Glutamatergic neuron (in vitro differentiated cells): ENCODE measurements at regions not wholly inside any gene's neighbourhood (a gene's known extent, or its start where the extent isn't known, plus 50 kb on each side); places are given as distances from the start of the nearest gene placed in this dataset.

Experiments
- DNase-seq: peaks from one replicate; pipeline ENCODE4 v3.0.0; 2022
- H3K27ac Mint-ChIP-seq: one replicate; pipeline ENCODE4 v1.8.0; 2020; ENCODE audit warnings: mild to moderate bottlenecking, mixed read lengths, inconsistent platforms; ENCODE audit not compliant: unreplicated experiment
- H3K27me3 Mint-ChIP-seq: one replicate; pipeline ENCODE4 v1.8.0; 2020; ENCODE audit warnings: mild to moderate bottlenecking, moderate library complexity, mixed read lengths, inconsistent platforms; ENCODE audit not compliant: unreplicated experiment
- H3K36me3 Mint-ChIP-seq: one replicate; pipeline ENCODE4 v1.8.0; 2020; ENCODE audit warnings: mild to moderate bottlenecking, mixed read lengths, inconsistent platforms; ENCODE audit not compliant: unreplicated experiment
- H3K4me1 Mint-ChIP-seq: one replicate; pipeline ENCODE4 v1.8.0; 2020; ENCODE audit warnings: mild to moderate bottlenecking, low read depth, mixed read lengths, inconsistent platforms; ENCODE audit not compliant: unreplicated experiment
- H3K4me3 Mint-ChIP-seq: one replicate; pipeline ENCODE4 v1.8.0; 2020; ENCODE audit warnings: mild to moderate bottlenecking, mixed read lengths, inconsistent platforms; ENCODE audit not compliant: unreplicated experiment
- H3K9me3 Mint-ChIP-seq: one replicate; pipeline ENCODE4 v1.8.0; 2020; ENCODE audit warnings: mild to moderate bottlenecking, moderate library complexity, mixed read lengths, inconsistent platforms; ENCODE audit not compliant: unreplicated experiment
- TF ChIP-seq, protein P1 (sequence below): fragments of 200-600 bp; sonication (generic); IDR thresholded peaks from one replicate; pipeline ENCODE4 v1.5.0; 2021; ENCODE audit not compliant: partially characterized antibody, unreplicated experiment

DNA sequence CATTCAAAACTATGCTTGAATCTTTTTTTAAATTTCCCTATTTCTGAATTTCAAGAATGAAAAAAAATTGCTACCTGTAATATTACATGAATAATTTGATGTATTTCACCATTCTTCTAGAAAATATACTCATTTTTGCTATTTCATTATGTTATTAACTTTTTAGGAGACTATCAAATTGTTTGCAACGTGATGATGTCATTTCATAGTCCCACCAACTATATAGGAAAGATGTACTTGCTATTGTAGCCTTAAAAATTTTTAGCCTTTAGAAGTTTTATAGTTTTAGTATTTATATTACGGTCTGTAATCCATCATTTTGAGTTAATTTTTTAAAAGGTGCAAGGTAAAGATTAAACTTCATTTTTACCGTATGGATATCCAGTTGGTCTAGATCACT lies 81.4 kb upstream of the AHI1 start:
- Mint-ChIP-seq H3K36me3 (no peaks in the 10 kb centered on the region), H3K4me3 (no peak overlapping the region), H3K27ac (no peak overlapping the region), H3K4me1 (no peaks in the 10 kb centered on the region), H3K27me3 (no peaks in the 10 kb centered on the region), H3K9me3 (no peaks in the 10 kb centered on the region)
- DNase-seq, result no peak
- TF ChIP-seq, protein P1, sequence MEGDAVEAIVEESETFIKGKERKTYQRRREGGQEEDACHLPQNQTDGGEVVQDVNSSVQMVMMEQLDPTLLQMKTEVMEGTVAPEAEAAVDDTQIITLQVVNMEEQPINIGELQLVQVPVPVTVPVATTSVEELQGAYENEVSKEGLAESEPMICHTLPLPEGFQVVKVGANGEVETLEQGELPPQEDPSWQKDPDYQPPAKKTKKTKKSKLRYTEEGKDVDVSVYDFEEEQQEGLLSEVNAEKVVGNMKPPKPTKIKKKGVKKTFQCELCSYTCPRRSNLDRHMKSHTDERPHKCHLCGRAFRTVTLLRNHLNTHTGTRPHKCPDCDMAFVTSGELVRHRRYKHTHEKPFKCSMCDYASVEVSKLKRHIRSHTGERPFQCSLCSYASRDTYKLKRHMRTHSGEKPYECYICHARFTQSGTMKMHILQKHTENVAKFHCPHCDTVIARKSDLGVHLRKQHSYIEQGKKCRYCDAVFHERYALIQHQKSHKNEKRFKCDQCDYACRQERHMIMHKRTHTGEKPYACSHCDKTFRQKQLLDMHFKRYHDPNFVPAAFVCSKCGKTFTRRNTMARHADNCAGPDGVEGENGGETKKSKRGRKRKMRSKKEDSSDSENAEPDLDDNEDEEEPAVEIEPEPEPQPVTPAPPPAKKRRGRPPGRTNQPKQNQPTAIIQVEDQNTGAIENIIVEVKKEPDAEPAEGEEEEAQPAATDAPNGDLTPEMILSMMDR, result no peak

- Mint-ChIP-seq H3K4me1 (no peaks in the 10 kb centered on the region), H3K36me3 (no peaks in the 10 kb centered on the region), H3K4me3 (no peak overlapping the region), H3K9me3 (no peaks in the 10 kb centered on the region), H3K27me3 (no peaks in the 10 kb centered on the region), H3K27ac (no peak overlapping the region)
- DNase-seq, result no peak
- TF ChIP-seq, protein P1, result no peak
Observed at GRCh38 chr6:135581211-135581610, 83.7 kb upstream of the AHI1 start.

- DNase-seq, result no peak
- Mint-ChIP-seq H3K27me3 (no peaks in the 10 kb centered on the region), H3K4me1 (no peaks in the 10 kb centered on the region), H3K9me3 (peaks cover 2% of the 10 kb centered on the region), H3K27ac (no peak overlapping the region), H3K36me3 (no peaks in the 10 kb centered on the region), H3K4me3 (no peak overlapping the region)
- TF ChIP-seq, protein P1, result no peak
Observed at GRCh38 chr6:135583256-135583761, 85.8 kb upstream of the AHI1 start.

DNA sequence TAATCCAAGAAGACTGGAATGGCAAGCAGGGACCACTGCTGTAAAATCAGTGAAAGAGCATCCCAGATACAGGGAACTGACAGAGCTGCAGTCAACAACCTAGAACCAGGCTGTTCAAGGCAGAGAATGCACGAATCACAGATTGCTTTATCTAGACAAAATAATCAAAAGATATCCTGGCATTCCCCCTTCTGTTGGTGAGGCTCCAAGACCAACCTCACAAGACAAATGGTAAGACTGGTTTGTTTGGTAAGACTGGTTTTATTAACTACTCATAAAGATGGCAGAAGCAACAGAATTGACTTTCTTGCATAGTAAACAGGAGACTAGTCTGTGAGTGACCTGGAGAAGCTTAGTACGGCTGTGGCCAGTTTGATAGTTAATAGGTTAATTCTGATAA lies 88.8 kb upstream of the AHI1 start:
- Mint-ChIP-seq H3K4me1 (peaks cover 1% of the 10 kb centered on the region), H3K36me3 (no peaks in the 10 kb centered on the region), H3K4me3 (no peak overlapping the region), H3K9me3 (peaks cover 2% of the 10 kb centered on the region), H3K27ac (no peak overlapping the region), H3K27me3 (no peaks in the 10 kb centered on the region)
- TF ChIP-seq, protein P1, result no peak
- no peak for DNase-seq

DNA sequence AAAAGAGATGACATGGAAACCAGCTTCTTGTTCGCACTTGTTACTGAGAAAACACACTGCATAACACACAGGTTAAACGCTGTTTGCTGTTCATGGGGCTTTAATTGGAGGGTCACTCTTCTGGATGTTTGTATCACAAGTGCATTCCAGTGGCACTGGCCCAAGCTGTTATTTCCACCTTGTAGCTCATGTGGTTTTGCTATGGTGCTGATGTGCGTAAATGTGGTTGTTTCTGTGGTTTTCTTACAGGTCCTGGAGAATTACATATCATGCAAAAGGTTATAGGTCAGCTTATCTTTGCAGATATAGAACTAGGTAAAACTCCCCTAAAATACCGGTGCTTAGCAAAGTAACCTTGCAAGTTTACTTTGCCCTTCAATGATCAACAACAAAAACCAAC lies 89.3 kb upstream of the AHI1 start:
- no peaks in the 10 kb centered on the region for H3K36me3 Mint-ChIP-seq
- TF ChIP-seq, protein P1, result no peak
- H3K27ac Mint-ChIP-seq, result no peak overlapping the region
- peaks cover 2% of the 10 kb centered on the region for H3K9me3 Mint-ChIP-seq
- DNase-seq, result no peak
- peaks cover 1% of the 10 kb centered on the region for H3K4me1 Mint-ChIP-seq
- H3K27me3 Mint-ChIP-seq, result no peaks in the 10 kb centered on the region
- H3K4me3 Mint-ChIP-seq, result no peak overlapping the region
